Mesendoderm (in vitro differentiated cells): ENCODE measurements at regions not wholly inside any gene's neighbourhood (a gene's known extent, or its start where the extent isn't known, plus 50 kb on each side); places are given as distances from the start of the nearest gene placed in this dataset.

Experiments used
- DNase-seq: peaks from one replicate; pipeline ENCODE4 v3.0.0; 2013
- H2AK5ac ChIP-seq: 2 replicates; pipeline ENCODE4 v1.6.1; 2013; ENCODE audit warnings: low read length, inconsistent platforms
- H2BK120ac ChIP-seq: 2 replicates; pipeline ENCODE4 v1.6.1; 2013; ENCODE audit warnings: low read depth, mild to moderate bottlenecking, low read length, moderate library complexity, mixed read lengths
- H2BK15ac ChIP-seq: replicated peaks from 2 replicates; pipeline ENCODE4 v1.6.1; 2013; ENCODE audit warnings: low read depth, mild to moderate bottlenecking, moderate library complexity
- H2BK5ac ChIP-seq: 2 replicates; pipeline ENCODE4 v1.6.1; 2013; ENCODE audit warnings: low read length, inconsistent platforms
- H3K18ac ChIP-seq: 2 replicates; pipeline ENCODE4 v1.6.1; 2013; ENCODE audit warnings: mild to moderate bottlenecking, low read length, mixed read lengths
- H3K23ac ChIP-seq: one replicate; pipeline ENCODE4 v1.6.1; 2013; ENCODE audit warnings: low read length
- H3K27ac ChIP-seq: 2 replicates; pipeline ENCODE4 v1.5.1; 2013; ENCODE audit warnings: low read depth, mild to moderate bottlenecking, inconsistent platforms, low read length, moderate library complexity
- H3K27me3 ChIP-seq: 2 replicates; pipeline ENCODE4 v1.6.1; 2013; ENCODE audit warnings: low read length, control low read depth, mild to moderate bottlenecking, inconsistent platforms; ENCODE audit not compliant: insufficient read depth, poor library complexity
- H3K36me3 ChIP-seq: 2 replicates; pipeline ENCODE4 v1.6.1; 2013; ENCODE audit warnings: low read length, inconsistent platforms; ENCODE audit not compliant: control insufficient read depth, insufficient read depth
- H3K4ac ChIP-seq: one replicate; pipeline ENCODE4 v1.6.1; 2013; ENCODE audit warnings: low read depth, mild to moderate bottlenecking, low read length, moderate library complexity
- H3K4me1 ChIP-seq: 2 replicates; pipeline ENCODE4 v1.6.1; 2013; ENCODE audit warnings: low read depth, low read length, inconsistent platforms; ENCODE audit not compliant: control insufficient read depth
- H3K4me2 ChIP-seq: 2 replicates; pipeline ENCODE4 v1.6.1; 2013; ENCODE audit warnings: low read length
- H3K4me3 ChIP-seq: 2 replicates; pipeline ENCODE4 v1.5.1; 2013; ENCODE audit warnings: mild to moderate bottlenecking, low read length
- H3K56ac ChIP-seq: one replicate; pipeline ENCODE4 v1.6.1; 2013; ENCODE audit warnings: low read length
- H3K79me1 ChIP-seq: 2 replicates; pipeline ENCODE4 v1.6.1; 2013; ENCODE audit warnings: low read length, inconsistent platforms
- H3K79me2 ChIP-seq: 2 replicates; pipeline ENCODE4 v1.6.1; 2013; ENCODE audit warnings: mild to moderate bottlenecking, low read length; ENCODE audit not compliant: control insufficient read depth, insufficient read depth
- H3K9ac ChIP-seq: 2 replicates; pipeline ENCODE4 v1.6.1; 2013; ENCODE audit warnings: low read length, inconsistent platforms
- H4K5ac ChIP-seq: one replicate; pipeline ENCODE4 v1.6.1; 2013; ENCODE audit warnings: low read length
- H4K8ac ChIP-seq: one replicate; pipeline ENCODE4 v1.6.1; 2013; ENCODE audit warnings: low read depth, mild to moderate bottlenecking, control low read depth, low read length, moderate library complexity
- WGBS: extraction: QIAGEN DNeasy Blood & Tissue Kit; methylation state at CpG from one replicate; pipeline ENCODE4 v1.1.7; 2013; ENCODE audit warnings: low lambda C conversion rate, missing lambda C conversion rate; ENCODE audit not compliant: insufficient coverage; ENCODE audit errors: extremely low coverage; 5-methylcytosine and 5-hydroxymethylcytosine counted together

GRCh38 chr10:43983405-43983804 is 334.7 kb upstream of the ZNF32 start:
- no peaks in the 10 kb centered on the region for H3K36me3 ChIP-seq
- H3K56ac ChIP-seq: no peak overlapping the region
- H2BK120ac ChIP-seq: no peak overlapping the region
- no peaks in the 10 kb centered on the region for H3K27me3 ChIP-seq
- H3K4me1 ChIP-seq: no peaks in the 10 kb centered on the region
- no peaks in the 10 kb centered on the region for H3K79me1 ChIP-seq
- no peak overlapping the region for H2BK5ac ChIP-seq
- no peak overlapping the region for H3K18ac ChIP-seq
- no peak overlapping the region for H3K23ac ChIP-seq
- no peak for DNase-seq
- no peak overlapping the region for H4K8ac ChIP-seq
- no peak overlapping the region for H3K4me2 ChIP-seq
- no CpG with 5 or more reads among the region's 6 CpGs for WGBS
- H3K4me3 ChIP-seq: no peak overlapping the region
- no peaks in the 10 kb centered on the region for H3K79me2 ChIP-seq
- H2AK5ac ChIP-seq: no peak overlapping the region
- no peak overlapping the region for H3K9ac ChIP-seq
- no peak overlapping the region for H3K27ac ChIP-seq
- H4K5ac ChIP-seq: no peak overlapping the region
- no peak overlapping the region for H3K4ac ChIP-seq
- H2BK15ac ChIP-seq: no peak overlapping the region

- H2BK120ac ChIP-seq: no peak overlapping the region
- H3K4me2 ChIP-seq: no peak overlapping the region
- no peak overlapping the region for H4K5ac ChIP-seq
- no peaks in the 10 kb centered on the region for H3K36me3 ChIP-seq
- no peak overlapping the region for H3K18ac ChIP-seq
- H2AK5ac ChIP-seq: no peak overlapping the region
- no peak overlapping the region for H3K27ac ChIP-seq
- no peak overlapping the region for H3K23ac ChIP-seq
- H3K4ac ChIP-seq: no peak overlapping the region
- H3K56ac ChIP-seq: no peak overlapping the region
- no CpG with 5 or more reads among the region's 3 CpGs for WGBS
- no peak overlapping the region for H3K4me3 ChIP-seq
- no peaks in the 10 kb centered on the region for H3K27me3 ChIP-seq
- no peak overlapping the region for H2BK15ac ChIP-seq
- no peaks in the 10 kb centered on the region for H3K4me1 ChIP-seq
- no peaks in the 10 kb centered on the region for H3K79me1 ChIP-seq
- no peak for DNase-seq
- H3K79me2 ChIP-seq: no peaks in the 10 kb centered on the region
- no peak overlapping the region for H3K9ac ChIP-seq
- no peak overlapping the region for H4K8ac ChIP-seq
- no peak overlapping the region for H2BK5ac ChIP-seq
These were observed 333.6 kb upstream of the ZNF32 start for GRCh38 chr10:43982250-43982649.

GRCh38 chr10:43981696-43982095 is 333.0 kb upstream of the ZNF32 start:
- no peaks in the 10 kb centered on the region for H3K79me1 ChIP-seq
- H3K27me3 ChIP-seq: no peaks in the 10 kb centered on the region
- H2AK5ac ChIP-seq: no peak overlapping the region
- no peak overlapping the region for H3K9ac ChIP-seq
- no peak overlapping the region for H3K18ac ChIP-seq
- H3K27ac ChIP-seq: no peak overlapping the region
- no peak overlapping the region for H3K56ac ChIP-seq
- no peaks in the 10 kb centered on the region for H3K36me3 ChIP-seq
- H3K23ac ChIP-seq: no peak overlapping the region
- no peaks in the 10 kb centered on the region for H3K79me2 ChIP-seq
- no peaks in the 10 kb centered on the region for H3K4me1 ChIP-seq
- H3K4ac ChIP-seq: no peak overlapping the region
- H2BK5ac ChIP-seq: no peak overlapping the region
- H4K8ac ChIP-seq: no peak overlapping the region
- H3K4me3 ChIP-seq: no peak overlapping the region
- H4K5ac ChIP-seq: no peak overlapping the region
- DNase-seq: no peak
- no peak overlapping the region for H2BK120ac ChIP-seq
- WGBS: no CpG with 5 or more reads among the region's 2 CpGs
- no peak overlapping the region for H3K4me2 ChIP-seq
- no peak overlapping the region for H2BK15ac ChIP-seq

GRCh38 chr10:43981232-43981631 is 332.6 kb upstream of the ZNF32 start:
- no peak overlapping the region for H3K18ac ChIP-seq
- no peak overlapping the region for H3K4me3 ChIP-seq
- no peaks in the 10 kb centered on the region for H3K79me1 ChIP-seq
- no peak overlapping the region for H2BK5ac ChIP-seq
- no peak overlapping the region for H3K27ac ChIP-seq
- H3K9ac ChIP-seq: no peak overlapping the region
- WGBS: no CpG with 5 or more reads among the region's 1 CpG
- H2AK5ac ChIP-seq: no peak overlapping the region
- no peaks in the 10 kb centered on the region for H3K79me2 ChIP-seq
- no peak overlapping the region for H4K8ac ChIP-seq
- no peak overlapping the region for H3K4me2 ChIP-seq
- DNase-seq: no peak
- no peak overlapping the region for H3K56ac ChIP-seq
- no peaks in the 10 kb centered on the region for H3K27me3 ChIP-seq
- H3K4me1 ChIP-seq: no peaks in the 10 kb centered on the region
- H3K23ac ChIP-seq: no peak overlapping the region
- no peak overlapping the region for H2BK120ac ChIP-seq
- no peaks in the 10 kb centered on the region for H3K36me3 ChIP-seq
- H2BK15ac ChIP-seq: no peak overlapping the region
- no peak overlapping the region for H4K5ac ChIP-seq
- no peak overlapping the region for H3K4ac ChIP-seq

- Histone ChIP-seq H3K9ac (no peak overlapping the region), H2BK120ac (no peak overlapping the region), H4K5ac (no peak overlapping the region), H3K79me1 (no peaks in the 10 kb centered on the region), H3K79me2 (no peaks in the 10 kb centered on the region), H2BK5ac (no peak overlapping the region), H2AK5ac (no peak overlapping the region), H3K27ac (no peak overlapping the region), H3K27me3 (no peaks in the 10 kb centered on the region), H3K4me1 (no peaks in the 10 kb centered on the region), H3K4me2 (no peak overlapping the region), H3K18ac (no peak overlapping the region), H3K56ac (no peak overlapping the region), H4K8ac (no peak overlapping the region), H3K4me3 (no peak overlapping the region), H2BK15ac (no peak overlapping the region), H3K4ac (no peak overlapping the region), H3K36me3 (no peaks in the 10 kb centered on the region), H3K23ac (no peak overlapping the region)
- no CpG with 5 or more reads among the region's 7 CpGs for WGBS
- DNase-seq: no peak
These were observed 332.0 kb upstream of the ZNF32 start for GRCh38 chr10:43980715-43981114.

- H3K36me3 ChIP-seq: no peaks in the 10 kb centered on the region
- H2BK15ac ChIP-seq: no peak overlapping the region
- H4K8ac ChIP-seq: no peak overlapping the region
- H2BK5ac ChIP-seq: no peak overlapping the region
- no peak overlapping the region for H4K5ac ChIP-seq
- DNase-seq: no peak
- no peak overlapping the region for H3K9ac ChIP-seq
- WGBS: no CpG with 5 or more reads among the region's 8 CpGs
- H2AK5ac ChIP-seq: no peak overlapping the region
- H3K4ac ChIP-seq: no peak overlapping the region
- H2BK120ac ChIP-seq: no peak overlapping the region
- H3K56ac ChIP-seq: no peak overlapping the region
- no peaks in the 10 kb centered on the region for H3K79me2 ChIP-seq
- no peak overlapping the region for H3K4me2 ChIP-seq
- H3K27me3 ChIP-seq: no peaks in the 10 kb centered on the region
- H3K18ac ChIP-seq: no peak overlapping the region
- no peak overlapping the region for H3K23ac ChIP-seq
- H3K27ac ChIP-seq: no peak overlapping the region
- H3K4me1 ChIP-seq: no peaks in the 10 kb centered on the region
- no peaks in the 10 kb centered on the region for H3K79me1 ChIP-seq
- H3K4me3 ChIP-seq: no peak overlapping the region
These were observed 331.6 kb upstream of the ZNF32 start for GRCh38 chr10:43980313-43980712.
